Glutamatergic neuron (in vitro differentiated cells): ENCODE measurements at regions not wholly inside any gene's neighbourhood (a gene's known extent, or its start where the extent isn't known, plus 50 kb on each side); places are given as distances from the start of the nearest gene placed in this dataset.

ENCODE experiments used
- DNase-seq: peaks from one replicate; pipeline ENCODE4 v3.0.0; 2022
- H3K27ac Mint-ChIP-seq: one replicate; pipeline ENCODE4 v1.8.0; 2020; ENCODE audit warnings: mild to moderate bottlenecking, mixed read lengths, inconsistent platforms; ENCODE audit not compliant: unreplicated experiment
- H3K27me3 Mint-ChIP-seq: one replicate; pipeline ENCODE4 v1.8.0; 2020; ENCODE audit warnings: mild to moderate bottlenecking, moderate library complexity, mixed read lengths, inconsistent platforms; ENCODE audit not compliant: unreplicated experiment
- H3K36me3 Mint-ChIP-seq: one replicate; pipeline ENCODE4 v1.8.0; 2020; ENCODE audit warnings: mild to moderate bottlenecking, mixed read lengths, inconsistent platforms; ENCODE audit not compliant: unreplicated experiment
- H3K4me1 Mint-ChIP-seq: one replicate; pipeline ENCODE4 v1.8.0; 2020; ENCODE audit warnings: mild to moderate bottlenecking, low read depth, mixed read lengths, inconsistent platforms; ENCODE audit not compliant: unreplicated experiment
- H3K4me3 Mint-ChIP-seq: one replicate; pipeline ENCODE4 v1.8.0; 2020; ENCODE audit warnings: mild to moderate bottlenecking, mixed read lengths, inconsistent platforms; ENCODE audit not compliant: unreplicated experiment
- H3K9me3 Mint-ChIP-seq: one replicate; pipeline ENCODE4 v1.8.0; 2020; ENCODE audit warnings: mild to moderate bottlenecking, moderate library complexity, mixed read lengths, inconsistent platforms; ENCODE audit not compliant: unreplicated experiment
- CTCF ChIP-seq: fragments of 200-600 bp; sonication (generic); IDR thresholded peaks from one replicate; pipeline ENCODE4 v1.5.0; 2021; ENCODE audit not compliant: partially characterized antibody, unreplicated experiment

- Mint-ChIP-seq H3K36me3 (no peaks in the 10 kb centered on the region), H3K27ac (no peak overlapping the region), H3K27me3 (no peaks in the 10 kb centered on the region), H3K4me1 (no peaks in the 10 kb centered on the region), H3K9me3 (no peaks in the 10 kb centered on the region), H3K4me3 (no peak overlapping the region)
- no peak for TF ChIP-seq CTCF
- no peak for DNase-seq
These were observed 89.7 kb upstream of the PCDH7 start for GRCh38 chr4:30630431-30630830.

GRCh38 chr4:30632751-30633150 lies 87.4 kb upstream of the PCDH7 start:
- Mint-ChIP-seq H3K9me3 (no peaks in the 10 kb centered on the region), H3K4me3 (no peak overlapping the region), H3K36me3 (no peaks in the 10 kb centered on the region), H3K27me3 (no peaks in the 10 kb centered on the region), H3K27ac (no peak overlapping the region), H3K4me1 (no peaks in the 10 kb centered on the region)
- no peak for TF ChIP-seq CTCF
- no peak for DNase-seq

GRCh38 chr4:30641345-30641744 lies 78.8 kb upstream of the PCDH7 start:
- Mint-ChIP-seq H3K27ac (no peak overlapping the region), H3K4me3 (no peak overlapping the region), H3K4me1 (no peaks in the 10 kb centered on the region), H3K36me3 (no peaks in the 10 kb centered on the region), H3K9me3 (no peaks in the 10 kb centered on the region), H3K27me3 (no peaks in the 10 kb centered on the region)
- TF ChIP-seq CTCF: no peak
- DNase-seq: no peak

- H3K4me3 Mint-ChIP-seq: no peak overlapping the region
- H3K9me3 Mint-ChIP-seq: no peaks in the 10 kb centered on the region
- no peak for DNase-seq
- no peak for TF ChIP-seq CTCF
- no peak overlapping the region for H3K27ac Mint-ChIP-seq
- H3K27me3 Mint-ChIP-seq: no peaks in the 10 kb centered on the region
- H3K4me1 Mint-ChIP-seq: no peaks in the 10 kb centered on the region
- no peaks in the 10 kb centered on the region for H3K36me3 Mint-ChIP-seq
These were observed 77.6 kb upstream of the PCDH7 start for GRCh38 chr4:30642567-30642966.

- no peak for DNase-seq
- peaks cover 27% of the 10 kb centered on the region for H3K4me1 Mint-ChIP-seq
- no peaks in the 10 kb centered on the region for H3K36me3 Mint-ChIP-seq
These were observed 66.9 kb upstream of the PCDH7 start for GRCh38 chr4:30653291-30653690.

More at GRCh38 chr4:30653291-30653690, 66.9 kb upstream of the PCDH7 start:
- no peak overlapping the region for H3K27ac Mint-ChIP-seq
- peaks cover 7% of the 10 kb centered on the region for H3K9me3 Mint-ChIP-seq
- no peak overlapping the region for H3K4me3 Mint-ChIP-seq
- no peak for TF ChIP-seq CTCF
- peaks cover 3% of the 10 kb centered on the region for H3K27me3 Mint-ChIP-seq
